ENCODE measurements at regions not wholly inside any gene's neighbourhood (a gene's known extent, or its start where the extent isn't known, plus 50 kb on each side); places are given as distances from the start of the nearest gene placed in this dataset.

DNA sequence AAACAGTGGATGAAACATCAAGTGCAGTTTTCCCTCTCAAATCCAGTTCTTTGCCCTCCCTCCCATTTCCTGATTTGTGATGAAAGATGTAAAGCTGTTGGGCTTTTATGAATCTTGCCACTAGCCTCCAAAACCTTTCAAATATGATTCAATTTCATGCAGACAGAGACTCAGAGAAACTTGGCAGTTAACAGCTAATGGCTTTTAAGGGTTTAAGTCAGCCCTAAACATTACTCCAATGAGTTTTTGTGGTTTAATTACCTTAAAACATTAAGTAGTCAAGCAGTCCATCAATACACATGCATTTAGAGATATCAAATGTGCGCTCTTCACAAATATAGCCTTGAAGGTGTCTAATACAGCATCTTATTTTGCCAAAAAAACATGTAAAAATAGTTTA is 1594.0 kb upstream of the GOT2 start:
- TF ChIP-seq, protein P1, sequence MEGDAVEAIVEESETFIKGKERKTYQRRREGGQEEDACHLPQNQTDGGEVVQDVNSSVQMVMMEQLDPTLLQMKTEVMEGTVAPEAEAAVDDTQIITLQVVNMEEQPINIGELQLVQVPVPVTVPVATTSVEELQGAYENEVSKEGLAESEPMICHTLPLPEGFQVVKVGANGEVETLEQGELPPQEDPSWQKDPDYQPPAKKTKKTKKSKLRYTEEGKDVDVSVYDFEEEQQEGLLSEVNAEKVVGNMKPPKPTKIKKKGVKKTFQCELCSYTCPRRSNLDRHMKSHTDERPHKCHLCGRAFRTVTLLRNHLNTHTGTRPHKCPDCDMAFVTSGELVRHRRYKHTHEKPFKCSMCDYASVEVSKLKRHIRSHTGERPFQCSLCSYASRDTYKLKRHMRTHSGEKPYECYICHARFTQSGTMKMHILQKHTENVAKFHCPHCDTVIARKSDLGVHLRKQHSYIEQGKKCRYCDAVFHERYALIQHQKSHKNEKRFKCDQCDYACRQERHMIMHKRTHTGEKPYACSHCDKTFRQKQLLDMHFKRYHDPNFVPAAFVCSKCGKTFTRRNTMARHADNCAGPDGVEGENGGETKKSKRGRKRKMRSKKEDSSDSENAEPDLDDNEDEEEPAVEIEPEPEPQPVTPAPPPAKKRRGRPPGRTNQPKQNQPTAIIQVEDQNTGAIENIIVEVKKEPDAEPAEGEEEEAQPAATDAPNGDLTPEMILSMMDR (IDR thresholded peaks at IDR 0.05), result no peak
- no peak for TF ChIP-seq POLR2A (IDR thresholded peaks at IDR 0.05)
